Glutamatergic neuron (in vitro differentiated cells): ENCODE measurements at regions not wholly inside any gene's neighbourhood (a gene's known extent, or its start where the extent isn't known, plus 50 kb on each side); places are given as distances from the start of the nearest gene placed in this dataset.

Experiments
- DNase-seq: peaks from one replicate; pipeline ENCODE4 v3.0.0; 2022
- H3K27ac Mint-ChIP-seq: one replicate; pipeline ENCODE4 v1.8.0; 2020; ENCODE audit warnings: mild to moderate bottlenecking, mixed read lengths, inconsistent platforms; ENCODE audit not compliant: unreplicated experiment
- H3K27me3 Mint-ChIP-seq: one replicate; pipeline ENCODE4 v1.8.0; 2020; ENCODE audit warnings: mild to moderate bottlenecking, moderate library complexity, mixed read lengths, inconsistent platforms; ENCODE audit not compliant: unreplicated experiment
- H3K36me3 Mint-ChIP-seq: one replicate; pipeline ENCODE4 v1.8.0; 2020; ENCODE audit warnings: mild to moderate bottlenecking, mixed read lengths, inconsistent platforms; ENCODE audit not compliant: unreplicated experiment
- H3K4me1 Mint-ChIP-seq: one replicate; pipeline ENCODE4 v1.8.0; 2020; ENCODE audit warnings: mild to moderate bottlenecking, low read depth, mixed read lengths, inconsistent platforms; ENCODE audit not compliant: unreplicated experiment
- H3K4me3 Mint-ChIP-seq: one replicate; pipeline ENCODE4 v1.8.0; 2020; ENCODE audit warnings: mild to moderate bottlenecking, mixed read lengths, inconsistent platforms; ENCODE audit not compliant: unreplicated experiment
- H3K9me3 Mint-ChIP-seq: one replicate; pipeline ENCODE4 v1.8.0; 2020; ENCODE audit warnings: mild to moderate bottlenecking, moderate library complexity, mixed read lengths, inconsistent platforms; ENCODE audit not compliant: unreplicated experiment
- TF ChIP-seq, protein P1 (sequence below): fragments of 200-600 bp; sonication (generic); IDR thresholded peaks from one replicate; pipeline ENCODE4 v1.5.0; 2021; ENCODE audit not compliant: partially characterized antibody, unreplicated experiment

DNA sequence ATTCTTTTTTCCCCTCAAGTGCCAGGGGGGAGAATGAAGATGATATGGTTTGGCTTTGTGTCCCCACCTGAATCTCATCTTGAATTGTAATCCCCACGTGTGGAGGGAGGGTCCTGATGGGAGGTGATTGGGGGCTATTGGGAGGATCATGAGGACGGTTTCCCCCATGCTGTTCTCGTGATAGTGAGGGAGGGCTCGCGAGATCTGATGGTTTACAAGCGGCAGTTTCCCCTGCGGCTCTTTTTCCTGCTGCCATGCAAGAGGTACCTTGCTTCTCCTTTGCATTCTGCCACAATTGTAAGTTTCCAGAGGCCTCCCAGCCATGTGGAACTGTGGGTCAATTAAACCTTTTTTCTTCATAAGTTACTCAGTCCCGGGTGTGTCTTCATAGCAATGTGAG, 173.7 kb downstream of the CAND1 start:
- TF ChIP-seq, protein P1, sequence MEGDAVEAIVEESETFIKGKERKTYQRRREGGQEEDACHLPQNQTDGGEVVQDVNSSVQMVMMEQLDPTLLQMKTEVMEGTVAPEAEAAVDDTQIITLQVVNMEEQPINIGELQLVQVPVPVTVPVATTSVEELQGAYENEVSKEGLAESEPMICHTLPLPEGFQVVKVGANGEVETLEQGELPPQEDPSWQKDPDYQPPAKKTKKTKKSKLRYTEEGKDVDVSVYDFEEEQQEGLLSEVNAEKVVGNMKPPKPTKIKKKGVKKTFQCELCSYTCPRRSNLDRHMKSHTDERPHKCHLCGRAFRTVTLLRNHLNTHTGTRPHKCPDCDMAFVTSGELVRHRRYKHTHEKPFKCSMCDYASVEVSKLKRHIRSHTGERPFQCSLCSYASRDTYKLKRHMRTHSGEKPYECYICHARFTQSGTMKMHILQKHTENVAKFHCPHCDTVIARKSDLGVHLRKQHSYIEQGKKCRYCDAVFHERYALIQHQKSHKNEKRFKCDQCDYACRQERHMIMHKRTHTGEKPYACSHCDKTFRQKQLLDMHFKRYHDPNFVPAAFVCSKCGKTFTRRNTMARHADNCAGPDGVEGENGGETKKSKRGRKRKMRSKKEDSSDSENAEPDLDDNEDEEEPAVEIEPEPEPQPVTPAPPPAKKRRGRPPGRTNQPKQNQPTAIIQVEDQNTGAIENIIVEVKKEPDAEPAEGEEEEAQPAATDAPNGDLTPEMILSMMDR: no peak
- Mint-ChIP-seq H3K36me3 (peaks cover 6% of the 10 kb centered on the region), H3K27ac (no peak overlapping the region), H3K4me1 (peaks cover 9% of the 10 kb centered on the region), H3K4me3 (no peak overlapping the region), H3K27me3 (no peaks in the 10 kb centered on the region), H3K9me3 (peaks cover 1% of the 10 kb centered on the region)
- DNase-seq: no peak

DNA sequence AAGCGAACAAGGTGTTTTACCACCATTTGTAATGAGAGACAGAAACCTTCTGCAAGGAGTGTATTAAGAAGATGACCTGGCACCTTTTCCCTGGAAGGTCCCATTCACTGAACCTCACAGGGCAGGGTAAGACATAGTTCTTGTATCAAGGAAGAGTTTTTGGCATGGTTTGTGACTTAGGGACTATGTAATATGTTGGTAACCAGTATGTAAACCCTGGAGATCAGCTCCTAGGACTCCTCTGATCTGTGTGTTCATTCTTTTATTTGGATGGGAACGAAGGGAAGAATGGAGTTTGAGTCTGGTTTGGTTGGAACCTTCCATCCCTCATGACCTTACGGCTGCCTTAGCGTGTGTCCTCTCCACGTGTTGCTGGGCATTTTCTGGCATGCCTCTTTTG, 175.4 kb downstream of the CAND1 start:
- TF ChIP-seq, protein P1: no peak
- no peak for DNase-seq
- H3K27ac Mint-ChIP-seq: no peak overlapping the region

DNA sequence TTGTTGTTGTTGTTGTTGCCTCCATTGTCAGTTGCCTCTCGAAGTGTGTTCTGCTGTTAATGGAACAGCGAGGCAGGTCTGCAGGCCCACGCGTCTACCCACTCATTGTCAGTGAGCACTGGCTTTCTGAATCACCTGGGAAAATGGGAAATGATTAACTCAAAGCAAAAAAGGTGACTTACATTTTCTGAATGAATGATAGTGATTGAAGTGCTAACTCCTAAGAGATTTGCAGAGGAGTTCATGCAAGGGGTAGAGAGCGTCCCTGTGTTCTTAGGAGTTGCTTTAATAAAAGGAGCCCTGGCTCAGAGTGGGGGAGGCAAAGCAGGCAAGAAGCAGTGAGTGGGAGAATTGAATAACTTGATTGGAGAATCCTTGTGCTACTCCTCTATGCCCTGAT, 177.6 kb downstream of the CAND1 start:
- Mint-ChIP-seq H3K4me3 (no peak overlapping the region), H3K27ac (no peak overlapping the region), H3K27me3 (no peaks in the 10 kb centered on the region), H3K4me1 (peaks cover 5% of the 10 kb centered on the region), H3K36me3 (peaks cover 6% of the 10 kb centered on the region), H3K9me3 (peaks cover 1% of the 10 kb centered on the region)
- no peak for DNase-seq
- TF ChIP-seq, protein P1: no peak

More for the DNA sequence above, 175.4 kb downstream of the CAND1 start:
- Mint-ChIP-seq H3K36me3 (peaks cover 6% of the 10 kb centered on the region), H3K9me3 (peaks cover 1% of the 10 kb centered on the region), H3K4me1 (peaks cover 9% of the 10 kb centered on the region), H3K27me3 (no peaks in the 10 kb centered on the region), H3K4me3 (no peak overlapping the region)

DNA sequence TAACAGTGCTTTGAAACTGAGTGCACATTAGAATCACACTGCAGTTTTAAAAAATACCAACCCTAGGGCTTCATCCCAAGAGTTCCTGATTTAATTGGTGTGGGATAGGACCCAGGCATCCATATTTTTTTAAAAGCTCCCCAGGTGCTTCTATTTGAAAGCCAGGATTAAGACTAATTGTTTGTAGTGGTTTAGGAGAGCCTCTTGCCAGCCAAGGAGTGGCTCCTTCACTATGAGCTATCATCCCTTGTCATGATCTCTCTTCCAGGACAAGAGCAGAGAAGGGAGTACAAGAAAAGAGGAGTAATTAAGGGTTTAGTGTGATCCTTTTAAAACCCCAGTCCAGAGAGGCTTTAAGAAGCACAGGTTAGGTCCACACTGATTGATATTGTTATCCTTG, 178.0 kb downstream of the CAND1 start:
- DNase-seq: no peak
- Mint-ChIP-seq H3K4me3 (no peak overlapping the region), H3K27ac (no peak overlapping the region), H3K27me3 (no peaks in the 10 kb centered on the region), H3K9me3 (peaks cover 1% of the 10 kb centered on the region), H3K4me1 (peaks cover 4% of the 10 kb centered on the region), H3K36me3 (peaks cover 7% of the 10 kb centered on the region)
- TF ChIP-seq, protein P1: no peak

DNA sequence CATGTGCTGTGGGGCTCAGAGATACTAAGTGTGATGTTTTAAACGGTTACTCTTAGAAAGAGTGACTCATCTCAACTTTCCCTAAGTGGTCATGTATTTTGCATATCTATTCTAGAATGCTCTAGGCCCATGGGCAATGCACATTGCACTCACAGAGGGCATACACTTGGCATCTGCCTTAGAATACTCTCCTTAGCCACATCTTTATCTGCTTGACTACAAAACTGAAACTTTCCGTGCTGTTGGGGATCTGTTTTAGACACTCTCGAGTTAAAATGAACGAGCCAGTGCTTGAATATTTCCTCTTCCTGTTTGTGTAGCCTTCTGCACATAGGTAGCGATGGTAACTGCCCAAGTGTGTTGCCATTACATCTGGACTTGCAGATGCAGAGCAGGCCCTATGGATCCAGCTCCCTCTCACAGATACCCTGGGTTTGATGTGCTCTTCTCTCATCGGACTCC, 180.5 kb downstream of the CAND1 start:
- H3K27ac Mint-ChIP-seq: no peak overlapping the region
- no peaks in the 10 kb centered on the region for H3K4me1 Mint-ChIP-seq
- TF ChIP-seq, protein P1: no peak
- H3K9me3 Mint-ChIP-seq: peaks cover 3% of the 10 kb centered on the region
- DNase-seq: no peak
- peaks cover 10% of the 10 kb centered on the region for H3K36me3 Mint-ChIP-seq
- no peak overlapping the region for H3K4me3 Mint-ChIP-seq
- no peaks in the 10 kb centered on the region for H3K27me3 Mint-ChIP-seq
